Tibial nerve (tissue), 4 donors: ENCODE measurements at regions not wholly inside any gene's neighbourhood (a gene's known extent, or its start where the extent isn't known, plus 50 kb on each side); places are given as distances from the start of the nearest gene placed in this dataset.
"Not testable (repeated sequence)": the region's sequence is repeated elsewhere in the genome, so short reads cannot be mapped to it uniquely, and the experiment has no call there.

Source experiments
- DNase-seq, 2 donors: peaks; one replicate each; pipeline ENCODE4 v3.0.0-alpha.2; 2019; ENCODE audit warnings: low spot score in 2 of 2
- H3K27ac ChIP-seq, 4 donors: fragments of 200-600 bp; sonication (generic) in 3 of 4; one replicate each; pipeline ENCODE4 v1.5.1; 2017 to 2019; ENCODE audit warnings: mild to moderate bottlenecking in 1 of 4
- H3K27me3 ChIP-seq, 2 donors: fragments of 200-600 bp; sonication (generic) in 1 of 2; one replicate each; pipeline versions ENCODE4 v1.5.1 to v1.6.0; 2017 to 2019
- H3K36me3 ChIP-seq, 3 donors: fragments of 200-600 bp; sonication (generic); one replicate each; pipeline ENCODE4 v1.5.1; 2018 to 2019
- H3K4me1 ChIP-seq, 4 donors: fragments of 200-600 bp; sonication (generic) in 3 of 4; one replicate each; pipeline ENCODE4 v1.5.1; 2017 to 2019
- H3K4me3 ChIP-seq, 4 donors: fragments of 200-600 bp; sonication (generic) in 3 of 4; one replicate each; pipeline ENCODE4 v1.5.1; 2017 to 2019; ENCODE audit warnings: mild to moderate bottlenecking in 1 of 4, moderate library complexity in 1 of 4
- H3K9me3 ChIP-seq, 4 donors: fragments of 200-600 bp; sonication (generic) in 3 of 4; one replicate each; pipeline ENCODE4 v1.5.1; 2017 to 2019
- CTCF ChIP-seq, 5 experiments: fragments of 200-600 bp in 3 of 5; fragments of 450-650 bp in 2 of 5; sonication (generic) in 3 of 5; IDR thresholded peaks; one replicate each; pipeline ENCODE4 v1.5.1; 2016 to 2019; ENCODE audit warnings: antibody characterized with exemption in 5 of 5, mild to moderate bottlenecking in 3 of 5, moderate library complexity in 2 of 5
- EP300 ChIP-seq, 2 donors: sonication (generic); formaldehyde crosslinking; IDR thresholded peaks; one replicate each; pipeline ENCODE4 v1.6.1; 2017; ENCODE audit warnings: antibody characterized with exemption in 2 of 2, mild to moderate bottlenecking in 1 of 2
- POLR2A ChIP-seq, 2 donors: fragments of 450-650 bp; IDR thresholded peaks; one replicate each; pipeline ENCODE4 v1.6.1; 2017; ENCODE audit warnings: antibody characterized with exemption in 2 of 2, mild to moderate bottlenecking in 2 of 2, moderate library complexity in 2 of 2
- WGBS, 2 donors: methylation state at CpG; one replicate each; pipeline ENCODE4 v1.1.5; 2018; 5-methylcytosine and 5-hydroxymethylcytosine counted together

GRCh38 chr1:143792047-143792937 lies 179.5 kb downstream of the FAM72C start:
- H3K36me3 ChIP-seq, H3K4me3 ChIP-seq, H3K4me1 ChIP-seq, H3K27ac ChIP-seq, H3K9me3 ChIP-seq, DNase-seq, H3K27me3 ChIP-seq: not testable (repeated sequence)
- WGBS, 2 donors: no CpG with 5 or more reads among the region's 57 CpGs

DNA sequence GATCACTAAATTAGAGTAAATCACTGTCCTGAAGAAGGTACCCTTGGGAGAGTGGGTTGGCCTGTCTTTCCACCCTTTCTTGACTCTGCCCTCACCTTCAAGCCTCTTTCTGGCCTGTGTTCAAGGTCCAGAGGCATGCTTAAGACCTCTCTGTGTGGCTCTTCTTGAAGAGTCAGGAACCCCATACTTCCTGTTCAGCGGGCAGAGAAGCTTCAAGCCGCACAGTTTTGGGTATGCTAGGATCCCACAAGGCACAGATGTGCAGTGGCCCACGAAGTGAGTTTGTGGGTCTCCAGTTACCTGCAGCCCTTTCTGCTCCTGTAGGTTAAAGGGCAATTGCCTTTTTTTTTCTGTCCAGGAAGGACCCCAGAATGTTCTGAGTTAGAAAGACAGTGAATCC lies 185.4 kb downstream of the FAM72C start:
- not testable (repeated sequence) for H3K36me3 ChIP-seq, DNase-seq, H3K27me3 ChIP-seq, H3K4me3 ChIP-seq, H3K4me1 ChIP-seq, H3K27ac ChIP-seq, H3K9me3 ChIP-seq
- WGBS, 2 donors: no CpG with 5 or more reads among the region's 3 CpGs

DNA sequence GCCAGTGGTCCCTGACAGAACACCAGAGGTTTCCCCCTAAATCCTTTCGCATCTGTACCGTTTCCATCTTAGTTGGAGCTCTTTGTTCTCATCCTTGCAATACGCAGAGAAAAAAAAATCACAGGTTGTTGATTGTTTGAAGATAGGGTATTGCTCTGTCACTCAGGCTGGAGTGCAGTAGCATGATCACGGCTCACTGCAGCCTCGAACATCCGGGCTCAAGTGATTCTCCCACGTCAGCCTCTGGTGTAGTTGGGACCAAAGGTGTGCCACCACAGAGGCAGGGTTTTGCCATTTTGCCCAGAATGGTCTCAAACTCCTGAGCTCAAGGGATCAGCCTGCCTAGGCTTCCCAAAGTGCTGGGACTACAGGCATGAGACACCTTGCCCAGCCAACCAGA lies 185.9 kb downstream of the FAM72C start:
- DNase-seq, H3K27me3 ChIP-seq, H3K4me3 ChIP-seq, H3K4me1 ChIP-seq, H3K27ac ChIP-seq, H3K36me3 ChIP-seq, H3K9me3 ChIP-seq: not testable (repeated sequence)
- WGBS, 2 donors: no CpG with 5 or more reads among the region's 7 CpGs

DNA sequence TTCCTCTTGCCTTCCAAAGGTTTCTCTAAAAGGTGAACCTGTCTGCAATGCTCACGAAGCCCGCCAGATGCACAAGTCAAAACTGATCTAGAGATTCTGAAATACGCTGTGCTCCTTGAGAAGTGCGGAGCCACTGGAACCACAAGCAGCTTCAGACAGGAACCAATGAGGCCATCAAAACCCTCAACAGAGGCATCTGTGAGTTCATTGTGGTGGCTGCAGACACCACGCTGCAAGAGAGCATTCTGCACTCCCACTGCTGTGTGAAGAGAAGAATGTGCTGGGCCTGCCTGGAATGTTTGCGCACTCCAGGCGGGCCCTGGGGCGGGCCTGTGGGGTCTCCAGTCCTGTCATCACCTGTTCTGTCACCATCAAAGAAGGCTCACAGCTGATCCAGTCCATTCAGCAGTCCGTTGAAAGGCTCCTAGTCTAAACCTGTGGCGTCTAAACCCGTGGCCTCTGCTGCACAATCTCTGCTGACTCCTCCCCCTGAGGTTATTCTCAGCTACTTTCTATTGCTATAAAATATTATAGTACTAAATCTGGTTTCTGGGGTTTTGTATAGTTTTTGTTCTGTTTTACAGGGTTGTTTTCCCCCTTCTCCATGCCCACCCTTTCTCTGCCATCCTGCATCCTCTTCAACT lies 187.4 kb downstream of the FAM72C start:
- not testable (repeated sequence) for DNase-seq, H3K27me3 ChIP-seq, H3K4me3 ChIP-seq, H3K9me3 ChIP-seq, H3K27ac ChIP-seq, H3K4me1 ChIP-seq, H3K36me3 ChIP-seq
- WGBS, 2 donors: no CpG with 5 or more reads among the region's 11 CpGs

- no CpG with 5 or more reads among the region's 1 CpG for WGBS, 2 donors
- not testable (repeated sequence) for H3K9me3 ChIP-seq, H3K36me3 ChIP-seq
Observed at GRCh38 chr1:143778178-143778577, 193.6 kb downstream of the FAM72C start.

DNA sequence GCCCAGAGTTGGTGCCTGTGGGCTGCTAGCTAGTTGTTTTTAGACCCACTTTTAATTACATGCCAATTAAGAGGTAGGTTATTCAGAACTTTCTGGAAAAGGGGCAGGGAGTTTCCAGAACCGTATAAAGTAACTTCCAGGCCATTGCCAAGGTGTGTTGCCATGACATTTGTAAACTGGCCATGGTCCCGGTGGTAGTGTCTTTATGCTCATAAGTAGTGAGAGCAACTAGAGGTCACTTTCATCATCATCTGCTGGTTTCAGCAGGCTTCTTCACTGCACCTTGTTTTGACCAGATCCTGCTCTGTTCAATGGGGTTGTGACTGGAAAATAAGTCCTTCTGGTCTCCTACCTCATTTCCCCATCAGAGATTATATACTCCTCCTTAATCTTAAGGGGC lies 207.0 kb downstream of the FAM72C start:
- H3K4me1 ChIP-seq, H3K27me3 ChIP-seq, H3K4me3 ChIP-seq, H3K9me3 ChIP-seq, DNase-seq, H3K36me3 ChIP-seq, H3K27ac ChIP-seq: not testable (repeated sequence)
- 57 to 67% methylated on average over 2 of the region's 2 CpGs for WGBS, 2 donors

More at GRCh38 chr1:143778178-143778577, 193.6 kb downstream of the FAM72C start:
- not testable (repeated sequence) for H3K27me3 ChIP-seq, H3K4me1 ChIP-seq, H3K27ac ChIP-seq, H3K4me3 ChIP-seq, DNase-seq

GRCh38 chr1:143760366-143760765 lies 211.4 kb downstream of the FAM72C start:
- not testable (repeated sequence) for H3K4me3 ChIP-seq, H3K27me3 ChIP-seq, H3K27ac ChIP-seq, H3K36me3 ChIP-seq, H3K9me3 ChIP-seq, H3K4me1 ChIP-seq, DNase-seq
- 59 to 61% methylated on average over 7 of the region's 7 CpGs for WGBS, 2 donors

DNA sequence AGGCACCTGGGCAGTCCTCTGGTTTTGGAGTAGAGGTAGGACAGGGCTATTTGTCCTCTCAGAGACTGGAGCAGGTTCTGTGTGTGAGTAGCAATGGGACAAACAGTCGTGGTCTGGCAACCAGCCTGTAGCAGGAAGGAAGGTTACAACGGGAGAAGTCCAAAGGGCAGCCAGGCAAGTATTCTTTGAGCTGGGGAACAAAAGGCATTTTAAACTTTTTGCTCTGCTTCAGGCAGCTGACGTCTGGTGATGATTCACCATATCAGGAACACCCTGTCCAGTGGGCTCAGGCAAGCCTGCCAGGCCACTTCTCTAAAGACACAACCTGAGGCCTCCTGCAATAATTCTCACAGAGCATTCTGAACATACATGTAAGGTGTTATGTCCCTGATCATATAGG lies 215.8 kb downstream of the FAM72C start:
- not testable (repeated sequence) for H3K4me1 ChIP-seq, H3K36me3 ChIP-seq, H3K27ac ChIP-seq, H3K27me3 ChIP-seq, H3K9me3 ChIP-seq, DNase-seq, H3K4me3 ChIP-seq
- 21 to 22% methylated on average over 3 of the region's 3 CpGs for WGBS, 2 donors

GRCh38 chr1:143748906-143749305 lies 222.9 kb downstream of the FAM72C start:
- no peak for DNase-seq
- H3K4me1 ChIP-seq: no peaks in the 10 kb centered on the region
- TF ChIP-seq CTCF (IDR thresholded peaks at IDR 0.05) (no peak), EP300 (IDR thresholded peaks at IDR 0.05) (no peak), POLR2A (IDR thresholded peaks at IDR 0.05) (no peak)
- 49% methylated on average over 3 of the region's 3 CpGs for WGBS, 2 donors
- H3K27me3 ChIP-seq: no peaks in the 10 kb centered on the region
- no peak overlapping the region for H3K27ac ChIP-seq
- no peak overlapping the region for H3K4me3 ChIP-seq
- no peaks in the 10 kb centered on the region for H3K36me3 ChIP-seq
- peaks cover 0 to 7% (median 0%) of the 10 kb centered on the region in 4 donors for H3K9me3 ChIP-seq
